ENCODE measurements at regions not wholly inside any gene's neighbourhood (a gene's known extent, or its start where the extent isn't known, plus 50 kb on each side); places are given as distances from the start of the nearest gene placed in this dataset.
"Not testable (repeated sequence)": the region's sequence is repeated elsewhere in the genome, so short reads cannot be mapped to it uniquely, and the experiment has no call there.

- ChIA-PET CTCF (interaction anchor here (1.8 kb wide), 1 partner anchor 177 kb away, joined by 5 read pairs; no protein-coding TSS in a partner anchor), POLR2A (no interaction called here)
- Histone ChIP-seq H3K36me3 (ENCODE audit: control insufficient read depth in 2 of 2, insufficient read depth in 1 of 2, low read length in 2 of 2) (no peaks in the 10 kb centered on the region), H3K27ac (ENCODE audit: extremely low read depth, low read depth, low read length) (no peak overlapping the region), H3K4me1 (ENCODE audit: control insufficient read depth, insufficient read depth, low read length) (no peaks in the 10 kb centered on the region), H3K4me3 (ENCODE audit: low read depth, low read length) (no peak overlapping the region), H3K9me3 (ENCODE audit: control insufficient read depth, insufficient read depth, low read depth, low read length) (no peaks in the 10 kb centered on the region)
- TF ChIP-seq ZNF510 (tag by site-specific recombination; IDR thresholded peaks at IDR 0.05; ENCODE audit: insufficient replicate concordance) (no peak), ZNF174 (tag by site-specific recombination; IDR thresholded peaks at IDR 0.05) (no peak), HOXC10 (CRISPR knock-in tag; IDR thresholded peaks at IDR 0.05) (no peak), PRDM6 (tag by site-specific recombination; IDR thresholded peaks at IDR 0.05) (no peak), GLIS2 (tag by site-specific recombination; IDR thresholded peaks at IDR 0.05) (no peak), ZNF544 (tag by site-specific recombination; IDR thresholded peaks at IDR 0.05) (no peak), SETDB1 (IDR thresholded peaks at IDR 0.05; ENCODE audit: insufficient read length, low read length) (no peak), ZNF561 (tag by site-specific recombination; IDR thresholded peaks at IDR 0.05; ENCODE audit: borderline replicate concordance) (no peak), MZF1 (tag by site-specific recombination; IDR thresholded peaks at IDR 0.05; ENCODE audit: borderline replicate concordance) (no peak)
- TF ChIP-seq, protein P1, sequence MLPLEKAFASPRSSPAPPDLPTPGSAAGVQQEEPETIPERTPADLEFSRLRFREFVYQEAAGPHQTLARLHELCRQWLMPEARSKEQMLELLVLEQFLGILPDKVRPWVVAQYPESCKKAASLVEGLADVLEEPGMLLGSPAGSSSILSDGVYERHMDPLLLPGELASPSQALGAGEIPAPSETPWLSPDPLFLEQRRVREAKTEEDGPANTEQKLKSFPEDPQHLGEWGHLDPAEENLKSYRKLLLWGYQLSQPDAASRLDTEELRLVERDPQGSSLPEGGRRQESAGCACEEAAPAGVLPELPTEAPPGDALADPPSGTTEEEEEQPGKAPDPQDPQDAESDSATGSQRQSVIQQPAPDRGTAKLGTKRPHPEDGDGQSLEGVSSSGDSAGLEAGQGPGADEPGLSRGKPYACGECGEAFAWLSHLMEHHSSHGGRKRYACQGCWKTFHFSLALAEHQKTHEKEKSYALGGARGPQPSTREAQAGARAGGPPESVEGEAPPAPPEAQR (tag by site-specific recombination; IDR thresholded peaks at IDR 0.05): no peak
- TF ChIP-seq, protein P2, sequence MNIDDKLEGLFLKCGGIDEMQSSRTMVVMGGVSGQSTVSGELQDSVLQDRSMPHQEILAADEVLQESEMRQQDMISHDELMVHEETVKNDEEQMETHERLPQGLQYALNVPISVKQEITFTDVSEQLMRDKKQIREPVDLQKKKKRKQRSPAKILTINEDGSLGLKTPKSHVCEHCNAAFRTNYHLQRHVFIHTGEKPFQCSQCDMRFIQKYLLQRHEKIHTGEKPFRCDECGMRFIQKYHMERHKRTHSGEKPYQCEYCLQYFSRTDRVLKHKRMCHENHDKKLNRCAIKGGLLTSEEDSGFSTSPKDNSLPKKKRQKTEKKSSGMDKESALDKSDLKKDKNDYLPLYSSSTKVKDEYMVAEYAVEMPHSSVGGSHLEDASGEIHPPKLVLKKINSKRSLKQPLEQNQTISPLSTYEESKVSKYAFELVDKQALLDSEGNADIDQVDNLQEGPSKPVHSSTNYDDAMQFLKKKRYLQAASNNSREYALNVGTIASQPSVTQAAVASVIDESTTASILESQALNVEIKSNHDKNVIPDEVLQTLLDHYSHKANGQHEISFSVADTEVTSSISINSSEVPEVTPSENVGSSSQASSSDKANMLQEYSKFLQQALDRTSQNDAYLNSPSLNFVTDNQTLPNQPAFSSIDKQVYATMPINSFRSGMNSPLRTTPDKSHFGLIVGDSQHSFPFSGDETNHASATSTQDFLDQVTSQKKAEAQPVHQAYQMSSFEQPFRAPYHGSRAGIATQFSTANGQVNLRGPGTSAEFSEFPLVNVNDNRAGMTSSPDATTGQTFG (tag by site-specific recombination; IDR thresholded peaks at IDR 0.05; ENCODE audit: borderline replicate concordance): no peak
Observed at GRCh38 chr3:187497052-187497451, 128.9 kb downstream of the RTP4 start.

- CTCF ChIA-PET; H3K9me3 ChIP-seq (ENCODE audit: control insufficient read depth, insufficient read depth, low read depth, low read length); H3K4me1 ChIP-seq (ENCODE audit: control insufficient read depth, insufficient read depth, low read length); H3K4me3 ChIP-seq (ENCODE audit: low read depth, low read length); H3K27ac ChIP-seq (ENCODE audit: extremely low read depth, low read depth, low read length); H3K36me3 ChIP-seq (ENCODE audit: control insufficient read depth in 2 of 2, insufficient read depth in 1 of 2, low read length in 2 of 2); POLR2A ChIA-PET: not testable (repeated sequence)
Observed at GRCh38 chr3:187494056-187494455, 125.9 kb downstream of the RTP4 start.

GRCh38 chr3:187491371-187491770 is 123.2 kb downstream of the RTP4 start:
- Histone ChIP-seq H3K9me3 (ENCODE audit: control insufficient read depth, insufficient read depth, low read depth, low read length) (no peaks in the 10 kb centered on the region), H3K36me3 (ENCODE audit: control insufficient read depth in 2 of 2, insufficient read depth in 1 of 2, low read length in 2 of 2) (no peaks in the 10 kb centered on the region), H3K4me3 (ENCODE audit: low read depth, low read length) (no peak overlapping the region), H3K27ac (ENCODE audit: extremely low read depth, low read depth, low read length) (no peak overlapping the region), H3K4me1 (ENCODE audit: control insufficient read depth, insufficient read depth, low read length) (no peaks in the 10 kb centered on the region)
- ChIA-PET CTCF (interaction anchor here (0.7 kb wide), 1 partner anchor 9 kb away, joined by 3 read pairs; no protein-coding TSS in a partner anchor), POLR2A (no interaction called here)
- TF ChIP-seq ZNF138 (tag by site-specific recombination; IDR thresholded peaks at IDR 0.05; ENCODE audit: borderline replicate concordance): no peak
- no peak for TF ChIP-seq ZSCAN4 (tag by site-specific recombination; IDR thresholded peaks at IDR 0.05)
- TF ChIP-seq KLF17 (tag by site-specific recombination; IDR thresholded peaks at IDR 0.05): no peak
- no peak for TF ChIP-seq TRIM28 (IDR thresholded peaks at IDR 0.05; ENCODE audit: borderline replicate concordance, low read length)
- no peak for TF ChIP-seq MZF1 (tag by site-specific recombination; IDR thresholded peaks at IDR 0.05; ENCODE audit: borderline replicate concordance)
- TF ChIP-seq, protein P3, sequence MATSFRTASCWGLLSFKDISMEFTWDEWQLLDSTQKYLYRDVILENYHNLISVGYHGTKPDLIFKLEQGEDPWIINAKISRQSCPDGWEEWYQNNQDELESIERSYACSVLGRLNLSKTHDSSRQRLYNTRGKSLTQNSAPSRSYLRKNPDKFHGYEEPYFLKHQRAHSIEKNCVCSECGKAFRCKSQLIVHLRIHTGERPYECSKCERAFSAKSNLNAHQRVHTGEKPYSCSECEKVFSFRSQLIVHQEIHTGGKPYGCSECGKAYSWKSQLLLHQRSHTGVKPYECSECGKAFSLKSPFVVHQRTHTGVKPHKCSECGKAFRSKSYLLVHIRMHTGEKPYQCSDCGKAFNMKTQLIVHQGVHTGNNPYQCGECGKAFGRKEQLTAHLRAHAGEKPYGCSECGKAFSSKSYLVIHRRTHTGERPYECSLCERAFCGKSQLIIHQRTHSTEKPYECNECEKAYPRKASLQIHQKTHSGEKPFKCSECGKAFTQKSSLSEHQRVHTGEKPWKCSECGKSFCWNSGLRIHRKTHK (tag by site-specific recombination; IDR thresholded peaks at IDR 0.05): no peak
- no peak for TF ChIP-seq YY2 (tag by site-specific recombination; IDR thresholded peaks at IDR 0.05)
- no peak for TF ChIP-seq ZNF548 (tag by site-specific recombination; IDR thresholded peaks at IDR 0.05)
- TF ChIP-seq, protein P2 (tag by site-specific recombination; IDR thresholded peaks at IDR 0.05; ENCODE audit: borderline replicate concordance): no peak
- no peak for TF ChIP-seq SETDB1 (IDR thresholded peaks at IDR 0.05; ENCODE audit: insufficient read length, low read length)
- no peak for TF ChIP-seq ZNF248 (tag by site-specific recombination; IDR thresholded peaks at IDR 0.05)

Data from HEK293 (cell line).